ENCODE measurements at regions not wholly inside any gene's neighbourhood (a gene's known extent, or its start where the extent isn't known, plus 50 kb on each side); places are given as distances from the start of the nearest gene placed in this dataset.

GRCh38 chr6:81694855-81695254 is 57.6 kb downstream of the TENT5A start:
- H2AFZ ChIP-seq: no peak overlapping the region
- no peak for DNase-seq (ENCODE audit: low spot score)
- H4K20me1 ChIP-seq (replicated peaks; ENCODE audit: insufficient read depth): no peaks in the 10 kb centered on the region
- H3K36me3 Mint-ChIP-seq (ENCODE audit: low read depth): no peaks in the 10 kb centered on the region
- H3K4me1 Mint-ChIP-seq: peaks cover 29% of the 10 kb centered on the region
- no peak overlapping the region for H3K27ac ChIP-seq (ENCODE audit: low read depth)
- no peaks in the 10 kb centered on the region for H3F3A ChIP-seq (replicated peaks; ENCODE audit: low read depth)
- no peak overlapping the region for H3K4me2 ChIP-seq
- no peaks in the 10 kb centered on the region for H3K27me3 Mint-ChIP-seq (ENCODE audit: insufficient read depth, low read depth, poor library complexity)
- no peaks in the 10 kb centered on the region for H3K27me3 ChIP-seq (ENCODE audit: insufficient read depth)
- peaks cover 14% of the 10 kb centered on the region for H3K4me1 ChIP-seq (ENCODE audit: insufficient read depth)
- H3K4me3 ChIP-seq: no peak overlapping the region
- no peak overlapping the region for H3K4me3 Mint-ChIP-seq
- no peak overlapping the region for H3K27ac Mint-ChIP-seq
- H3K9me3 Mint-ChIP-seq: no peaks in the 10 kb centered on the region
- H3K79me2 ChIP-seq (replicated peaks; ENCODE audit: insufficient read depth): no peaks in the 10 kb centered on the region
- H3K36me3 ChIP-seq (ENCODE audit: insufficient read depth): no peaks in the 10 kb centered on the region
- no peaks in the 10 kb centered on the region; the same call in 1 of the 2 replicates for H3K9me2 ChIP-seq (ENCODE audit: insufficient read depth)
- ATAC-seq: no peak
- TF ChIP-seq CREB1 (CRISPR knock-in tag; IDR thresholded peaks at IDR 0.05; ENCODE audit: low read depth) (no peak), EZH2 (IDR thresholded peaks at IDR 0.05; ENCODE audit: low read depth, unreplicated experiment) (no peak), NANOG (IDR thresholded peaks at IDR 0.05; ENCODE audit: borderline replicate concordance) (no peak), ZNF114 (CRISPR knock-in tag; IDR thresholded peaks at IDR 0.05) (no peak), CTCF (conservative IDR thresholded peaks at IDR 0.05; ENCODE audit: low read depth in 2 of 2) (no peak), ZNF331 (CRISPR knock-in tag; IDR thresholded peaks at IDR 0.05; ENCODE audit: low read depth) (no peak), POLR2AphosphoS5 (IDR thresholded peaks at IDR 0.05; ENCODE audit: low read depth) (no peak), JUNB (IDR thresholded peaks at IDR 0.05; ENCODE audit: unreplicated experiment) (no peak), EZH2phosphoT487 (IDR thresholded peaks at IDR 0.05; ENCODE audit: unreplicated experiment) (no peak), STAT1 (IDR thresholded peaks at IDR 0.05; ENCODE audit: unreplicated experiment) (no peak)
- TF ChIP-seq, protein P1, sequence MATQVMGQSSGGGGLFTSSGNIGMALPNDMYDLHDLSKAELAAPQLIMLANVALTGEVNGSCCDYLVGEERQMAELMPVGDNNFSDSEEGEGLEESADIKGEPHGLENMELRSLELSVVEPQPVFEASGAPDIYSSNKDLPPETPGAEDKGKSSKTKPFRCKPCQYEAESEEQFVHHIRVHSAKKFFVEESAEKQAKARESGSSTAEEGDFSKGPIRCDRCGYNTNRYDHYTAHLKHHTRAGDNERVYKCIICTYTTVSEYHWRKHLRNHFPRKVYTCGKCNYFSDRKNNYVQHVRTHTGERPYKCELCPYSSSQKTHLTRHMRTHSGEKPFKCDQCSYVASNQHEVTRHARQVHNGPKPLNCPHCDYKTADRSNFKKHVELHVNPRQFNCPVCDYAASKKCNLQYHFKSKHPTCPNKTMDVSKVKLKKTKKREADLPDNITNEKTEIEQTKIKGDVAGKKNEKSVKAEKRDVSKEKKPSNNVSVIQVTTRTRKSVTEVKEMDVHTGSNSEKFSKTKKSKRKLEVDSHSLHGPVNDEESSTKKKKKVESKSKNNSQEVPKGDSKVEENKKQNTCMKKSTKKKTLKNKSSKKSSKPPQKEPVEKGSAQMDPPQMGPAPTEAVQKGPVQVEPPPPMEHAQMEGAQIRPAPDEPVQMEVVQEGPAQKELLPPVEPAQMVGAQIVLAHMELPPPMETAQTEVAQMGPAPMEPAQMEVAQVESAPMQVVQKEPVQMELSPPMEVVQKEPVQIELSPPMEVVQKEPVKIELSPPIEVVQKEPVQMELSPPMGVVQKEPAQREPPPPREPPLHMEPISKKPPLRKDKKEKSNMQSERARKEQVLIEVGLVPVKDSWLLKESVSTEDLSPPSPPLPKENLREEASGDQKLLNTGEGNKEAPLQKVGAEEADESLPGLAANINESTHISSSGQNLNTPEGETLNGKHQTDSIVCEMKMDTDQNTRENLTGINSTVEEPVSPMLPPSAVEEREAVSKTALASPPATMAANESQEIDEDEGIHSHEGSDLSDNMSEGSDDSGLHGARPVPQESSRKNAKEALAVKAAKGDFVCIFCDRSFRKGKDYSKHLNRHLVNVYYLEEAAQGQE (IDR thresholded peaks at IDR 0.05; ENCODE audit: unreplicated experiment): no peak
- TF ChIP-seq, protein P2, sequence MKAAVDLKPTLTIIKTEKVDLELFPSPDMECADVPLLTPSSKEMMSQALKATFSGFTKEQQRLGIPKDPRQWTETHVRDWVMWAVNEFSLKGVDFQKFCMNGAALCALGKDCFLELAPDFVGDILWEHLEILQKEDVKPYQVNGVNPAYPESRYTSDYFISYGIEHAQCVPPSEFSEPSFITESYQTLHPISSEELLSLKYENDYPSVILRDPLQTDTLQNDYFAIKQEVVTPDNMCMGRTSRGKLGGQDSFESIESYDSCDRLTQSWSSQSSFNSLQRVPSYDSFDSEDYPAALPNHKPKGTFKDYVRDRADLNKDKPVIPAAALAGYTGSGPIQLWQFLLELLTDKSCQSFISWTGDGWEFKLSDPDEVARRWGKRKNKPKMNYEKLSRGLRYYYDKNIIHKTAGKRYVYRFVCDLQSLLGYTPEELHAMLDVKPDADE (IDR thresholded peaks at IDR 0.05): no peak
- TF ChIP-seq, protein P3, sequence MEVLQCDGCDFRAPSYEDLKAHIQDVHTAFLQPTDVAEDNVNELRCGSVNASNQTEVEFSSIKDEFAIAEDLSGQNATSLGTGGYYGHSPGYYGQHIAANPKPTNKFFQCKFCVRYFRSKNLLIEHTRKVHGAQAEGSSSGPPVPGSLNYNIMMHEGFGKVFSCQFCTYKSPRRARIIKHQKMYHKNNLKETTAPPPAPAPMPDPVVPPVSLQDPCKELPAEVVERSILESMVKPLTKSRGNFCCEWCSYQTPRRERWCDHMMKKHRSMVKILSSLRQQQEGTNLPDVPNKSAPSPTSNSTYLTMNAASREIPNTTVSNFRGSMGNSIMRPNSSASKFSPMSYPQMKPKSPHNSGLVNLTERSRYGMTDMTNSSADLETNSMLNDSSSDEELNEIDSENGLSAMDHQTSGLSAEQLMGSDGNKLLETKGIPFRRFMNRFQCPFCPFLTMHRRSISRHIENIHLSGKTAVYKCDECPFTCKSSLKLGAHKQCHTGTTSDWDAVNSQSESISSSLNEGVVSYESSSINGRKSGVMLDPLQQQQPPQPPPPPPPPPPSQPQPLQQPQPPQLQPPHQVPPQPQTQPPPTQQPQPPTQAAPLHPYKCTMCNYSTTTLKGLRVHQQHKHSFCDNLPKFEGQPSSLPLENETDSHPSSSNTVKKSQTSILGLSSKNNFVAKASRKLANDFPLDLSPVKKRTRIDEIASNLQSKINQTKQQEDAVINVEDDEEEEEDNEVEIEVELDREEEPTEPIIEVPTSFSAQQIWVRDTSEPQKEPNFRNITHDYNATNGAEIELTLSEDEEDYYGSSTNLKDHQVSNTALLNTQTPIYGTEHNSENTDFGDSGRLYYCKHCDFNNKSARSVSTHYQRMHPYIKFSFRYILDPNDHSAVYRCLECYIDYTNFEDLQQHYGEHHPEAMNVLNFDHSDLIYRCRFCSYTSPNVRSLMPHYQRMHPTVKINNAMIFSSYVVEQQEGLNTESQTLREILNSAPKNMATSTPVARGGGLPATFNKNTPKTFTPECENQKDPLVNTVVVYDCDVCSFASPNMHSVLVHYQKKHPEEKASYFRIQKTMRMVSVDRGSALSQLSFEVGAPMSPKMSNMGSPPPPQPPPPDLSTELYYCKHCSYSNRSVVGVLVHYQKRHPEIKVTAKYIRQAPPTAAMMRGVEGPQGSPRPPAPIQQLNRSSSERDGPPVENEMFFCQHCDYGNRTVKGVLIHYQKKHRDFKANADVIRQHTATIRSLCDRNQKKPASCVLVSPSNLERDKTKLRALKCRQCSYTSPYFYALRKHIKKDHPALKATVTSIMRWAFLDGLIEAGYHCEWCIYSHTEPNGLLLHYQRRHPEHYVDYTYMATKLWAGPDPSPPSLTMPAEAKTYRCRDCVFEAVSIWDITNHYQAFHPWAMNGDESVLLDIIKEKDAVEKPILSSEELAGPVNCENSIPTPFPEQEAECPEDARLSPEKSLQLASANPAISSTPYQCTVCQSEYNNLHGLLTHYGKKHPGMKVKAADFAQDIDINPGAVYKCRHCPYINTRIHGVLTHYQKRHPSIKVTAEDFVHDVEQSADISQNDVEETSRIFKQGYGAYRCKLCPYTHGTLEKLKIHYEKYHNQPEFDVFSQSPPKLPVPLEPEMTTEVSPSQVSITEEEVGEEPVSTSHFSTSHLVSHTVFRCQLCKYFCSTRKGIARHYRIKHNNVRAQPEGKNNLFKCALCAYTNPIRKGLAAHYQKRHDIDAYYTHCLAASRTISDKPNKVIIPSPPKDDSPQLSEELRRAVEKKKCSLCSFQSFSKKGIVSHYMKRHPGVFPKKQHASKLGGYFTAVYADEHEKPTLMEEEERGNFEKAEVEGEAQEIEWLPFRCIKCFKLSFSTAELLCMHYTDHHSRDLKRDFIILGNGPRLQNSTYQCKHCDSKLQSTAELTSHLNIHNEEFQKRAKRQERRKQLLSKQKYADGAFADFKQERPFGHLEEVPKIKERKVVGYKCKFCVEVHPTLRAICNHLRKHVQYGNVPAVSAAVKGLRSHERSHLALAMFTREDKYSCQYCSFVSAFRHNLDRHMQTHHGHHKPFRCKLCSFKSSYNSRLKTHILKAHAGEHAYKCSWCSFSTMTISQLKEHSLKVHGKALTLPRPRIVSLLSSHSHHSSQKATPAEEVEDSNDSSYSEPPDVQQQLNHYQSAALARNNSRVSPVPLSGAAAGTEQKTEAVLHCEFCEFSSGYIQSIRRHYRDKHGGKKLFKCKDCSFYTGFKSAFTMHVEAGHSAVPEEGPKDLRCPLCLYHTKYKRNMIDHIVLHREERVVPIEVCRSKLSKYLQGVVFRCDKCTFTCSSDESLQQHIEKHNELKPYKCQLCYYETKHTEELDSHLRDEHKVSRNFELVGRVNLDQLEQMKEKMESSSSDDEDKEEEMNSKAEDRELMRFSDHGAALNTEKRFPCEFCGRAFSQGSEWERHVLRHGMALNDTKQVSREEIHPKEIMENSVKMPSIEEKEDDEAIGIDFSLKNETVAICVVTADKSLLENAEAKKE (CRISPR knock-in tag; IDR thresholded peaks at IDR 0.05): no peak

Data from GM23338 (cell line).